GM21528 (cell line): ENCODE measurements at regions not wholly inside any gene's neighbourhood (a gene's known extent, or its start where the extent isn't known, plus 50 kb on each side); places are given as distances from the start of the nearest gene placed in this dataset.

Source experiments
- ATAC-seq: cut with Tn5 transposase; IDR thresholded peaks from one replicate; pipeline ENCODE4 v1.9.1; 2021; ENCODE audit warnings: mild to moderate bottlenecking, moderate library complexity; ENCODE audit not compliant: unreplicated experiment, low FRiP score

GRCh38 chr2:71851094-71851750 is 296.4 kb downstream of the CYP26B1 start:
- ATAC-seq, result no peak

DNA sequence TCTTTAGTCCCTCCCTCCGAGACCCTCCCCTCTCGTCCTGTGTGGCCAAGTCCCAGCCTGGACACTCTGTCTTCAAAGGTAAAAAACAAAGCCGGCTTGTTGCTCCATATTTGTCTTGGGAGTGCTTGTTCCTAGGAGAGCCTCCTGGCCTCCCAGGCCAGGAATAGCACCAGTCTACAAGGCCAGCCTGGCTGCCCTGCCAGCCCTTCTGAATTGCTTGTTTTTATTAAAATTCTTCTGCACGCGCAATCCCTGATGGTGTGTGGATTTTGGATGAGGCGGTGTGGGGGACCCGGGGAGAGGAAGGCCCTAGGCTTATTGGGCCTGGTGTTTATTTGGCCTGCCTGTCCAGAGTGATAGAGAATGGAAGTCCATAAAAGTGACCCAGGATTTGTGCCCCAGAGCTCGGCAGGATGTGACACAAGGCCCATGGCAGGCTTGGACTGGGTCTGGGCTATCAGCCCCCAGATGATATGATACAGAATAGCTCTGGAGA is 297.3 kb downstream of the CYP26B1 start:
- no peak for ATAC-seq

DNA sequence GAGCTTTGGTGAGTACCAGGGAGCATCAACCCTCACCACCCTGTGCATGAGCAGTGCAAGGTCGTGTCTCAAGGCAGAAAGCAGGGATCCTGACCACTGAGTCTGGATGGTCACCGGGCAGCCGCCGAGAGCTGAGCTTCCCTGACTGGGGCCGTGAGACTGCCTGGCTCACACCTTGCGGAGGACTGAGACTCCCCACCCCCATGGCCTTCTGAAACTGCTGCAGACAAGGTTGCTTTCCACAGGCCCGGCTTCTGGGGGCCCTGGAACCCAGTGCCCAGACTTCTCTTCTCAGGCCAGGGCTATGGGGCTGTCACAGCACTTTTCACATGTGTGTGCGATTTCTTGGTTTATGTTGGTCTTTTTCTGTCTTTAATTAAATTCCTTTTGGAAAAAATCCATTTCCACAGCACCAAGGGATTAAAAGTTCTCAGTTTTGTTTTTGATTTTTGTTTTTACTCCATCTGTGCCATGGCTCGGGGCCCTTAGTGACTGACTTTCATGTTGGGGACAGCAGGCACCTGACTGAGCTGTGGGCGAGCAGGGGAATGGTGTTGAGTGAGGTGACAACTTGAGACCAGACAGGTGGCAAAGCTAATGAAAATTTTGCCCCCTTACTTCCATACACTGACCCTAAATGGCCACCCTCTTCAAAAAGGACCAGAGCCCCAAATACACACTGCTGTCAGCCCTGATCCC is 297.9 kb downstream of the CYP26B1 start:
- no peak for ATAC-seq

DNA sequence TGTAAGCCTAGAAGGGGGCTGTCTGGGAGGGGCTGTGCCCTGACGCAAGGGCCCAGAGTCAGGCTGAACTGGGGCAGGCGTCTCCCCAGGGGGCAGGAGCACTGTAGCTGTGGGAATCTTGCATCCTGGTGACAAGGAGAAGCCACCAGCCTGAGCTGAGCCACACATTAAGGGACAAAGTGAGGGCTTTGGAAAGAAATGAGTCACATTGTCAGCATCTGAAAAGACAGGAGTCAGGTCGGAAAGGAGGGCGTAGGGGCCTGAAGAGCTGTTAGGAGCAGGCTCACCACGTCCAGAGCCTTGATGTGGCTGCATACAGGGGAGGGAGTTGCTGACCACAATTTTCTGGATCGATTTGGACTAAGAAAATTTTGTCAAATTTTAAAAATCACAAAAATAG is 298.6 kb downstream of the CYP26B1 start:
- ATAC-seq, result no peak

- no peak for ATAC-seq
These were observed 300.9 kb downstream of the CYP26B1 start for GRCh38 chr2:71846669-71847291.

DNA sequence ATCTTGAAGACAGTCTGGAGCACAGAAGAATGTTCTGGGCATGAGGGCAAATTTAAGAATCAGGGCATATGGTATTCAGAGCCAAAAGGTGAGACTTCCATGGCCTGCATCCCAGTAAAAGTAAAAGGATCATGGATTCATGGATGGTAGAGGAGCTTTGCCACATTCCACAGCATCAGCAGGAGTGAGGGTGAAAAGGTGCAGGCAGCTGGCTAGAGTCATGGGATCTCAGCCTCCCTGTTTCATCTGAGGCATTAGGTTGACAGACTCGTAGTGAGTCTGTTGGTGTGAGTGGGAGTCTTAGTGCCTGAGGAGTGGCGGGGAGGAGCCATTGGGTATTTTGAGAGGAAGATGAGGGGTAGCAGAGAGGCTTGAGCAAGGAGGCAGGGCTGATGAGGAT is 301.6 kb downstream of the CYP26B1 start:
- ATAC-seq, result no peak

DNA sequence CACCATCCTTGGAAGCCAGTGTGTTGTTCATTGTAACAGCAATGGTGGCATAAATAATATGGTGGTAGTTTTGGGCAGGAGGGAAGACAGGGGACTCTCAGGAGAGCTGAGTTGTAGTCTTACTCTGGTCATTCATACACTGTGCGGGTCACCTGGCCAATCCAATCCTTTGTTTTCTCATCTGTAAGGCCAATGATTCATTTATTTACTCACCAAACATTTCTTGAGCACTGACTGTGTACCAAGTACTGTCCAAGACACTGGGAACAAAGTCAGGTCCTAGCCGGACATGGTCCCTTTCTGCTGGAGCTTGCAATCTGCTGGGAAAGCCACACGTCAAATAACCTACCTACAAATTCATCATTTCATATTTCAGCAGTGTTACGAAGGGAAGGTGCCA is 302.7 kb downstream of the CYP26B1 start:
- ATAC-seq, result no peak

- no peak for ATAC-seq
These were observed 304.2 kb downstream of the CYP26B1 start for GRCh38 chr2:71843391-71843850.

- ATAC-seq, result no peak
These were observed 304.9 kb downstream of the CYP26B1 start for GRCh38 chr2:71842744-71843143.

GRCh38 chr2:71839826-71840225 is 307.8 kb downstream of the CYP26B1 start:
- no peak for ATAC-seq

GRCh38 chr2:71834796-71835195 is 312.9 kb downstream of the CYP26B1 start:
- no peak for ATAC-seq

GRCh38 chr2:71833855-71834560 is 313.7 kb downstream of the CYP26B1 start:
- ATAC-seq, result no peak

DNA sequence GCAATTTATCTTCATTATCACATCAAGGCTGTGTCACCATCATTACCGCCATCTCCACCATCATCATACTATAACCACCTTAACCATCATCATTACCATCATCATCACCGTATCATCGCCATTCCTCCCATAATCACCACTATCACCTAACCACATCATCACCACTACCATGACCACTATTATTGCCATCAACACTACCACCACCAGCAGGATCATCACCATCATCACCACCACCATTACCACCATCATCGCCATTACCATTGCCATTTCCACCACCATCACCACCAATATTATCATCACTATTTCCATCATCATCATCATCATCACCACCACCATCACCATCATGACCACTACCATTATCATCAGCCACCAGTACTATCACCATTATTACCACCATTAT is 314.4 kb downstream of the CYP26B1 start:
- ATAC-seq, result no peak

DNA sequence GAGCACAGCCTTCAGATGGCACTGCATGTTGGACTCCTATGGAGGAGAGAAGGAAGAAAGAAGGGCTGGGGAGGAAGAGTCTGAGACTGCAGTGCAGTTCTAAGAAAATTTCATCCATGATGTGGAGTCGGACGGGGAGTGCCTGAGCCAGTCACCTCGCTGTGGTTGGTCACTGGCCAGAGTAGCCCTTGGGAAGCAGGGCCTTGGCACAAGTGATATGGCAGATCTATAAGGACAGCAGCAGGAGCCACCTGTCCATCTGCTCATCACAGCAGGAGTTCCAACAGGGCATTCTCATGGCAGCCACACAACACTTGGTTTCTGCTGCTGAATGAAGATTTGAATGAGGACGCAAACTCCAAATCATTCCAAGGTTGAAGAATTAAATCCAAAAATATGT is 314.8 kb downstream of the CYP26B1 start:
- ATAC-seq, result no peak

DNA sequence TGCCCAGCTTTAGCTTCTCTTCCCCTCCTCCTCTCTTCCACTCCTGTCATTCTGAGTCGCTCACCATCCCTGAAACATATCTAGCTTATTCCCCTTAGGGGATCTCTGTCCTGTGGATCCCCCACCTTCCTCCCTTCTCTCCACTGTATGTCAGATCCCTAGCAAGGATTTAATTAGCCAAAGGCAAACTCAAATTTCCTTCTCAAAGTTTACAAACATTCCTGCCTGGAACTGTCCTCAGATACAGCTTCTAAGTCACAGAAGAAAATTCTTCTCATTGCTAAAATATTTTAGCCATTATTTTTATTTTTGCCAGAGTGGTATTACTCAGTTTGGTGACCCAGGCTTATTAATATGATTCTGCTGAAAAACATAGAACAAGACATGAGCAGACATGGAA is 315.3 kb downstream of the CYP26B1 start:
- ATAC-seq, result no peak

DNA sequence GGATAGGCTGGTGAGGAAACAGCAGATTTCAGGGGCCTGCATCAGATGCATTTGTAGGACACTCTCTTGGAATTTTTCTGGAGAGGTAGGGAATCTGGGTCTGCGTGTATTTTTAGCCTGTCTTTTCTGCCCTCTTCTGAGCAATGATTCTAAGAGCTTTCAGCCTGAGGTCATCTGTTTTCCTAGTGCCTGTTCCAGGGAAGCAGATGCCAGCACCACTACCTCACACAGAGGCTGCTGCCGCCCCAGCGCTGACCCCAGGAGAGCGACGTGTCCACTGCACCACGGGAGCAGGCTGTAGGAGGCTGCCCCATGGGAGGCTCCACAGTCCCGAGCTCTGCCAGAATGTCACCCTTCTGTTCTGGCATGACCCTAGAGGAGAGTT is 316.5 kb downstream of the CYP26B1 start:
- ATAC-seq, result no peak

DNA sequence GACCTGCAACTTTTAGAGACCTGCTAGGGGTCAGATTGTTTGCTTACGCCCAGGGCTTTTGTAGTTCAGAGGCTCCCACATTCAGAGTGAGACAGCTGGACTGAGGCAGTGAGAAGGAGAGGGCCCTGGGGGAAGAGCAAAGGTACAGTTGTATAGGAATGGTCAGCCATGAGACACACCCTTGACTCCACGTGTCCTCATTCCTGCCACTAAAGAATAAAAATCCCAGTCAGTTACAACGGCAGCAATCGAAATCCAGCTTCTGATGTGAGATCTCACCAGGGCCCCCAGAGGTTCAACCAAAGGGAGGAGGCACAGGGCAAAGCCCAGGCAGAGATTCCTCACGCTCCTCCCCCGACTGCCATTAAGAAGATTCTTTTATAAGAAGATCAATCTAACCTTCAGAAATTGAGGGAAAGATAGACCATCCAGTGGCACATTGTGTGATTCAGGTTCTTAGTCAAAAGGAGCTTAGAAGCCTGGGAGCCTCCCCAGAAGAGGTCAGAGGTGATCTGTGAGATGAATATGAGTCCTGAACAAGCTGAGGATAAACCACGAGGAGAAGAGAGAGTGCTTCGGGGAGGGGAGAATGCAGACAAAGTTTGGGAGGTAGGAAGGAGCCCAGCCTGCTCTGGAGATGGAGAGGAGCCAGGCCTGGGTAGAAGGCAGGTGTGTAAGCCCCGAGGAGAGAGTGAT is 317.0 kb downstream of the CYP26B1 start:
- no peak for ATAC-seq

DNA sequence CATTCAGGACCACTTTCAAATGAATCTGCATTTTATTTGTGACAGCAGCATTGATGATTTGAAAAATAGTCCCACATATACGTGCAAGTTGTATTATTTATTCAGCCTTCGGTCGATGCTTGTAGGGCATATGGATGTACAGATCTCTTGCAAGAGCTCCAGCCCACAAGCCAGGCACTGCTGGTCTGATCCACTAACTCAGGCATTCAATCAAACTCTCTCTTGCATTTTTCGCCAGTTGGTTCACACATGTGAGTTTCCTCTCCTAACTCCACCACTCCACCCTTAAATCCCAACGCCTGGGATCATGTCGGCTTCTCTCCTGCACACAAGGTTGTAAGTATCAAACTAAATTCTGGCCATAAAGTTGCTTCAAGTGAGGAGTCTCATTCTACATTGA is 318.7 kb downstream of the CYP26B1 start:
- no peak for ATAC-seq

GRCh38 chr2:71827973-71828372 is 319.7 kb downstream of the CYP26B1 start:
- ATAC-seq, result no peak

DNA sequence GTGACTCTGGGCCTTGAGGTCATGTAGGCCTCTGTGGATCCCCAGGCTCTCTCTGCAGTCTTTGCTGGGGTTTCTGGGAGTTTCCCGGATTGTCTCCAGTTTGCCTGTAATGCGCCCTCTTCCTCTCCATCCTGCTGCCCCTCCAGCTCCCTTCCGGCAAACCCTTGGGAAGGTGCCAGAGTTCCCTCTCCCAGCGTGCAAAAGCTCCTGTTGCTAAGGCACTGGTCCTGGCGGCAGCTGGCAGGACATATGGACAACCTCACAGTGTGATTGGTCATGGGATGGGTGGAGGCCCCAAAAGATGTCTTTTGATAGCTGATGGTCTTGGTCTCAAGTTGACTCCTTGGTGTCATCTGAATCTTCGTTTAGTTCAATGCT is 320.1 kb downstream of the CYP26B1 start:
- ATAC-seq, result no peak
